Esophagus muscularis mucosa (tissue), 4 donors: ENCODE measurements at regions not wholly inside any gene's neighbourhood (a gene's known extent, or its start where the extent isn't known, plus 50 kb on each side); places are given as distances from the start of the nearest gene placed in this dataset.

Experiments used
- DNase-seq: peaks from one replicate; pipeline ENCODE4 v3.0.0-alpha.2; 2017; ENCODE audit errors: extremely low spot score
- H3K27ac ChIP-seq, 4 donors: fragments of 200-600 bp; sonication (generic); replicated peaks in 1 of 4; 1 replicate in 3 of 4; 2 replicates in 1 of 4; pipeline ENCODE4 v1.5.1; 2016 to 2019; ENCODE audit warnings: mild to moderate bottlenecking in 1 of 4
- H3K27me3 ChIP-seq, 4 donors: fragments of 200-600 bp; sonication (generic); one replicate each; pipeline versions ENCODE4 v1.5.1 to v1.6.0; 2016 to 2019
- H3K36me3 ChIP-seq, 4 donors: fragments of 200-600 bp; sonication (generic); one replicate each; pipeline ENCODE4 v1.5.1; 2016 to 2019
- H3K4me1 ChIP-seq, 4 donors: fragments of 200-600 bp; sonication (generic); one replicate each; pipeline ENCODE4 v1.5.1; 2016 to 2019
- H3K4me3 ChIP-seq, 4 donors: fragments of 200-600 bp; sonication (generic); 1 replicate in 2 of 4; 2 replicates in 2 of 4; pipeline ENCODE4 v1.5.1; 2016 to 2019; ENCODE audit warnings: mild to moderate bottlenecking in 4 of 4, moderate library complexity in 1 of 4
- H3K9me3 ChIP-seq, 4 donors: fragments of 200-600 bp; sonication (generic); 1 replicate in 3 of 4; 2 replicates in 1 of 4; pipeline ENCODE4 v1.5.1; 2016 to 2019
- CTCF ChIP-seq, 3 experiments: fragments of 200-600 bp in 2 of 3; fragments of 450-650 bp in 1 of 3; sonication (generic) in 2 of 3; IDR thresholded peaks; one replicate each; pipeline ENCODE4 v1.5.1; 2017 to 2019; ENCODE audit warnings: antibody characterized with exemption in 3 of 3, mild to moderate bottlenecking in 2 of 3, moderate library complexity in 1 of 3
- EP300 ChIP-seq: sonication (generic); formaldehyde crosslinking; IDR thresholded peaks from one replicate; pipeline ENCODE4 v1.6.1; 2017; ENCODE audit warnings: antibody characterized with exemption
- POLR2A ChIP-seq: fragments of 450-650 bp; IDR thresholded peaks from one replicate; pipeline ENCODE4 v1.6.1; 2017; ENCODE audit warnings: antibody characterized with exemption, moderate library complexity, mild to moderate bottlenecking, low read depth
- POLR2AphosphoS5 ChIP-seq, 2 donors: sonication (generic); formaldehyde crosslinking; IDR thresholded peaks; one replicate each; pipeline ENCODE4 v1.6.1; 2017; ENCODE audit warnings: antibody characterized with exemption in 2 of 2
- WGBS: methylation state at CpG from one replicate; pipeline ENCODE4 v1.1.5; 2018; 5-methylcytosine and 5-hydroxymethylcytosine counted together
- intact Hi-C: fragments of 100-400 bp; cut with DNase I; formaldehyde crosslinking; loops from one replicate; pipeline ENCODE4 v1.15.1; 2023

GRCh38 chr11:107217444-107217843, 199.2 kb upstream of the GUCY1A2 start:
- intact Hi-C loops: no loop called here
- Histone ChIP-seq H3K4me3 (no peak overlapping the region), H3K36me3 (no peaks in the 10 kb centered on the region), H3K27me3 (no peaks in the 10 kb centered on the region), H3K27ac (no peak overlapping the region), H3K9me3 (no peaks in the 10 kb centered on the region), H3K4me1 (no peaks in the 10 kb centered on the region)
- 95% methylated on average over 7 of the region's 7 CpGs for WGBS
- DNase-seq: no peak
- TF ChIP-seq CTCF (IDR thresholded peaks at IDR 0.05) (no peak), POLR2AphosphoS5 (IDR thresholded peaks at IDR 0.05) (no peak), EP300 (no peak), POLR2A (no peak)

DNA sequence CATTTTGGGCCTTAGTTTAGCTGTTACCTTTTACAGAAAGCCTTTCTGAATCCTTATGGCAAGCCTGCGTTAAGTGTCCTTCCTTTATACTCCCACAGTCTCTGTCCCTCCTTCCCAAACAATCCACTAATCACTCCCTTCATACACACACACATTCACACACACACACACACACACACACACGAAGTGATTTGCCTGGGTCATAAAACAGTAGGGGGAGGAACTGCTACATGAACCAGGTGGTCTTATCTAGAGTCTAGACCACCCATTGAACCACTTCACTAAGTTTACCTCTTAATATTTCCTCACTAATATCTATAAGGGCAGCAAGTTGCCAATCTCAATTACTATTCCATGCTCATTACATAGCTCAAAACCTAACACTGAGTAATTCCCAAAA, 196.7 kb upstream of the GUCY1A2 start:
- no peak for TF ChIP-seq EP300
- no peak for TF ChIP-seq CTCF (IDR thresholded peaks at IDR 0.05)
- 36% methylated on average over 2 of the region's 2 CpGs for WGBS
- no peak for DNase-seq
- intact Hi-C loops: no loop called here
- no peaks in the 10 kb centered on the region for H3K36me3 ChIP-seq
- no peaks in the 10 kb centered on the region for H3K4me1 ChIP-seq
- no peaks in the 10 kb centered on the region for H3K9me3 ChIP-seq
- no peak overlapping the region for H3K4me3 ChIP-seq
- no peak overlapping the region for H3K27ac ChIP-seq
- no peaks in the 10 kb centered on the region for H3K27me3 ChIP-seq

DNA sequence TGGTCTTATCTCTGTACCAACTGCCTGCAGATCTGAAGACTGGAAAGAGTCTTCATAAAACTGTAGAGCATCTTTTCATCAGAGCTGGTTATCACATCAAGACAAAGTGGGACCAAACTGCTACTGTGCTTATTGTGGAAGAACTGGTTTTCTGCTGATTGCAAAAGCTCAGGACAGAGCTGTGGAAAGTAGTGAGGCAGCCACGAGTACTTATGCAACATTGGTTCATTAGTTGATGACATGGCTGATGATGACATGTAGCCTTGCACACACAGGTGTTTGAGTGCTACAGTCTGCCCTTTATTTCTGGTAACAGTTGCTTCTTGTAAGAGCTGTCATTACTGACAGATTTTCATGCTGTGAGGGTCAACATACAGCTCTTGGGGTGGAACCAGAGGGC, 185.4 kb upstream of the GUCY1A2 start:
- no peaks in the 10 kb centered on the region for H3K4me1 ChIP-seq
- no peak for DNase-seq
- intact Hi-C loops: no loop called here
- no peak overlapping the region for H3K27ac ChIP-seq
- H3K36me3 ChIP-seq: no peaks in the 10 kb centered on the region
- peaks cover 0 to 6% (median 0%) of the 10 kb centered on the region in 4 donors for H3K9me3 ChIP-seq
- no peaks in the 10 kb centered on the region for H3K27me3 ChIP-seq
- TF ChIP-seq CTCF (IDR thresholded peaks at IDR 0.05) (no peak), POLR2AphosphoS5 (IDR thresholded peaks at IDR 0.05) (no peak), EP300 (no peak), POLR2A (no peak)
- 50% methylated on average over 1 of the region's 1 CpG for WGBS
- H3K4me3 ChIP-seq: no peak overlapping the region

- no peak for TF ChIP-seq EP300
- no peak for TF ChIP-seq POLR2AphosphoS5 (IDR thresholded peaks at IDR 0.05)
- TF ChIP-seq CTCF (IDR thresholded peaks at IDR 0.05): no peak
- no peak for TF ChIP-seq POLR2A
Measured at GRCh38 chr11:107202241-107202640, 184.0 kb upstream of the GUCY1A2 start.

GRCh38 chr11:107198490-107199007, 180.3 kb upstream of the GUCY1A2 start:
- Histone ChIP-seq H3K27me3 (no peaks in the 10 kb centered on the region), H3K4me1 (no peaks in the 10 kb centered on the region), H3K9me3 (peaks cover 0 to 3% (median under 1%) of the 10 kb centered on the region in 4 donors), H3K36me3 (no peaks in the 10 kb centered on the region), H3K27ac (no peak overlapping the region), H3K4me3 (no peak overlapping the region)
- TF ChIP-seq EP300 (no peak), POLR2AphosphoS5 (IDR thresholded peaks at IDR 0.05) (no peak), CTCF (IDR thresholded peaks at IDR 0.05) (no peak), POLR2A (no peak)
- WGBS: 73% methylated on average over 1 of the region's 1 CpG
- DNase-seq: no peak
- intact Hi-C loops: no loop called here

More at GRCh38 chr11:107202241-107202640, 184.0 kb upstream of the GUCY1A2 start:
- DNase-seq: no peak
- no peak overlapping the region for H3K27ac ChIP-seq
- H3K4me1 ChIP-seq: no peaks in the 10 kb centered on the region
- peaks cover 0 to 6% (median 0%) of the 10 kb centered on the region in 4 donors for H3K9me3 ChIP-seq
- WGBS: 12% methylated on average over 3 of the region's 3 CpGs
- H3K27me3 ChIP-seq: no peaks in the 10 kb centered on the region
- no peak overlapping the region for H3K4me3 ChIP-seq
- intact Hi-C loops: no loop called here
- H3K36me3 ChIP-seq: no peaks in the 10 kb centered on the region
